PC-9 (cell line): ENCODE measurements at regions not wholly inside any gene's neighbourhood (a gene's known extent, or its start where the extent isn't known, plus 50 kb on each side); places are given as distances from the start of the nearest gene placed in this dataset.

Source experiments
- EZH2 ChIP-seq: fragments of 200-600 bp; sonication (generic); IDR thresholded peaks from 2 replicates; pipeline ENCODE4 v1.8.0; 2017; ENCODE audit warnings: antibody characterized with exemption, low read depth
- TF ChIP-seq, protein P1 (sequence below): fragments of 200-600 bp; sonication (generic); conservative IDR thresholded peaks from 2 replicates; pipeline ENCODE4 v1.6.1; 2017; ENCODE audit warnings: mixed run types, antibody characterized with exemption, mild to moderate bottlenecking, moderate library complexity

DNA sequence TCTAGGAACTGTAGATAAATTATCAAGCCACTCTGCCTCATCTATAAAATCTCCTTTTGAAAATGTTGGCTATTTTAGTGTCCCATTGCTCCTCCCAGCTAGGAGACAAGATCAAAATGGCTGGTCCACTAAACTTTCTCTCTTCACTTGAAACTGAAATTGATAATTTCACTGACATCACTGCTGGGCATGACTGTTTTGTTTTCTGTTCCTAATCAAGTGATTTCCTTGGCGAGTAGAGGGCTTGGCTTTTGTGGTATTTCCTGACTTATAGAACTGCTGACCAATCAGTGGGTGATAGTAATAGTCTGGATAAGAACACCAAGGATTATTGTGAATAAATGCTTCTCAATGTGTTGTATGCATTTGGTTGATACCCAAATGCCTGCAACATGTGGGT is 2152.9 kb downstream of the ARAP2 start:
- TF ChIP-seq, protein P1, sequence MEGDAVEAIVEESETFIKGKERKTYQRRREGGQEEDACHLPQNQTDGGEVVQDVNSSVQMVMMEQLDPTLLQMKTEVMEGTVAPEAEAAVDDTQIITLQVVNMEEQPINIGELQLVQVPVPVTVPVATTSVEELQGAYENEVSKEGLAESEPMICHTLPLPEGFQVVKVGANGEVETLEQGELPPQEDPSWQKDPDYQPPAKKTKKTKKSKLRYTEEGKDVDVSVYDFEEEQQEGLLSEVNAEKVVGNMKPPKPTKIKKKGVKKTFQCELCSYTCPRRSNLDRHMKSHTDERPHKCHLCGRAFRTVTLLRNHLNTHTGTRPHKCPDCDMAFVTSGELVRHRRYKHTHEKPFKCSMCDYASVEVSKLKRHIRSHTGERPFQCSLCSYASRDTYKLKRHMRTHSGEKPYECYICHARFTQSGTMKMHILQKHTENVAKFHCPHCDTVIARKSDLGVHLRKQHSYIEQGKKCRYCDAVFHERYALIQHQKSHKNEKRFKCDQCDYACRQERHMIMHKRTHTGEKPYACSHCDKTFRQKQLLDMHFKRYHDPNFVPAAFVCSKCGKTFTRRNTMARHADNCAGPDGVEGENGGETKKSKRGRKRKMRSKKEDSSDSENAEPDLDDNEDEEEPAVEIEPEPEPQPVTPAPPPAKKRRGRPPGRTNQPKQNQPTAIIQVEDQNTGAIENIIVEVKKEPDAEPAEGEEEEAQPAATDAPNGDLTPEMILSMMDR = no peak
- no peak for TF ChIP-seq EZH2
